HCT116 (cell line): ENCODE measurements at regions not wholly inside any gene's neighbourhood (a gene's known extent, or its start where the extent isn't known, plus 50 kb on each side); places are given as distances from the start of the nearest gene placed in this dataset.
A peak's percentile ranks its signal among the peaks of the same experiment; 100 is the strongest.

Experiments
- ATAC-seq: fragments of 200-7000 bp; cut with Tn5 transposase; 2 replicates; pipeline ENCODE4 v1.9.1; 2020; ENCODE audit warnings: mild to moderate bottlenecking, moderate library complexity
- BruUV-seq: library from RNA; stranded (reverse); fragments of 400-500 nt; replicated peaks from 2 replicates; lab custom pipeline; 2021; lab: Mats Ljungman, UMichigan
- CTCF ChIA-PET: fragments of 300-600 bp; sonication (Branson Sonifier 250); formaldehyde crosslinking; loops from one replicate; lab custom pipeline; 2021; ENCODE audit warnings: antibody characterized with exemption; lab: Charles Lee
- POLR2A ChIA-PET: fragments of 300-600, 350-600 bp; sonication (Branson Sonifier 250); formaldehyde crosslinking; loops from one replicate; lab custom pipeline; 2021; ENCODE audit warnings: antibody characterized with exemption; lab: Charles Lee
- RAD21 ChIA-PET, 2 experiments: fragments of 300-600 bp; sonication (Branson Sonifier 250); formaldehyde crosslinking; loops; one replicate each; lab custom pipeline; 2023; ENCODE audit warnings: low total read pairs in 2 of 2; ENCODE audit not compliant: uncharacterized antibody in 2 of 2, unreplicated experiment in 2 of 2, low non-redundant PET in 1 of 2; lab: Charles Lee
- DNase-seq: peaks from one replicate; pipeline ENCODE4 v3.0.0-alpha.2; 2010; ENCODE audit warnings: low read depth, low spot score
- H2AFZ ChIP-seq: fragments of 200-600 bp; shearing (Covaris generic), sonication (generic); 2 replicates; pipeline ENCODE4 v1.6.1; 2017; ENCODE audit warnings: low read depth, mixed run types, mixed read lengths, antibody characterized with exemption, low read length; ENCODE audit not compliant: poor library complexity, severe bottlenecking
- H3K27ac ChIP-seq: 2 replicates; pipeline ENCODE4 v1.5.1; 2012; ENCODE audit warnings: low read depth, low read length
- H3K27me3 ChIP-seq: fragments of 200-600 bp; sonication (generic); 2 replicates; pipeline ENCODE4 v1.6.1; 2016; ENCODE audit warnings: mixed run types, low read length, mixed read lengths; ENCODE audit not compliant: insufficient read depth
- H3K36me3 ChIP-seq, 2 experiments: fragments of 200-500 bp in 1 of 2; fragments of 200-600 bp in 1 of 2; sonication (Bioruptor generic) in 1 of 2; sonication (generic) in 1 of 2; 2 replicates each; pipeline versions ENCODE4 v1.5.1 to v1.6.1; 2014 to 2016; ENCODE audit warnings: low read length in 2 of 2, inconsistent platforms in 1 of 2, mixed read lengths in 1 of 2, mixed run types in 1 of 2; ENCODE audit not compliant: insufficient read depth in 2 of 2, control insufficient read depth in 1 of 2
- H3K4me1 ChIP-seq, 2 experiments: fragments of 200-600 bp in 1 of 2; sonication (generic) in 1 of 2; 2 replicates each; pipeline versions ENCODE4 v1.5.1 to v1.6.1; 2012 to 2017; ENCODE audit warnings: low read length in 2 of 2, inconsistent platforms in 1 of 2, mild to moderate bottlenecking in 1 of 2, mixed read lengths in 1 of 2, mixed run types in 1 of 2, moderate library complexity in 1 of 2; ENCODE audit not compliant: insufficient read depth in 2 of 2, control insufficient read depth in 1 of 2
- H3K4me2 ChIP-seq: fragments of 200-600 bp; sonication (generic); 2 replicates; pipeline ENCODE4 v1.6.1; 2017; ENCODE audit warnings: mixed run types, low read length, mixed read lengths
- H3K4me3 ChIP-seq, 2 experiments: fragments of 200-600 bp in 1 of 2; sonication (generic) in 1 of 2; replicated peaks in 1 of 2; 2 replicates each; pipeline ENCODE4 v1.5.1; 2011 to 2016; ENCODE audit warnings: low read length in 2 of 2, control low read depth in 1 of 2, low read depth in 1 of 2, mild to moderate bottlenecking in 1 of 2, mixed read lengths in 1 of 2, mixed run types in 1 of 2
- H3K79me2 ChIP-seq: fragments of 200-600 bp; sonication (generic); 2 replicates; pipeline ENCODE4 v1.6.1; 2017; ENCODE audit warnings: mild to moderate bottlenecking, mixed run types, low read length, moderate library complexity, mixed read lengths; ENCODE audit not compliant: insufficient read depth
- H3K9ac ChIP-seq: fragments of 200-600 bp; sonication (generic); 2 replicates; pipeline ENCODE4 v1.6.1; 2016; ENCODE audit warnings: low read length, mixed read lengths
- H3K9me2 ChIP-seq: fragments of 200-600 bp; sonication (generic), shearing (Covaris generic); 2 replicates; pipeline ENCODE4 v1.6.1; 2017; ENCODE audit warnings: mixed run types, mild to moderate bottlenecking, moderate library complexity; ENCODE audit not compliant: insufficient read depth
- H3K9me3 ChIP-seq, 2 experiments: fragments of 200-500 bp in 1 of 2; fragments of 200-600 bp in 1 of 2; sonication (Bioruptor generic) in 1 of 2; sonication (generic) in 1 of 2; 2 replicates each; pipeline ENCODE4 v1.6.1; 2014 to 2017; ENCODE audit warnings: low read length in 2 of 2, mixed read lengths in 2 of 2, inconsistent platforms in 1 of 2, low read depth in 1 of 2, mild to moderate bottlenecking in 1 of 2, mixed run types in 1 of 2, moderate library complexity in 1 of 2; ENCODE audit not compliant: control insufficient read depth in 1 of 2, insufficient read depth in 1 of 2
- H4K20me1 ChIP-seq: fragments of 200-600 bp; sonication (generic), shearing (Covaris generic); 2 replicates; pipeline ENCODE4 v1.6.1; 2017; ENCODE audit warnings: mixed run types, mild to moderate bottlenecking, moderate library complexity; ENCODE audit not compliant: insufficient read depth
- CBX3 ChIP-seq: IDR thresholded peaks from 2 replicates; pipeline ENCODE4 v1.6.1; 2012; ENCODE audit warnings: low read depth
- ELF1 ChIP-seq: IDR thresholded peaks from 2 replicates; pipeline ENCODE4 v1.6.1; 2012; ENCODE audit warnings: low read depth, borderline replicate concordance
- FOSL1 ChIP-seq: IDR thresholded peaks from 2 replicates; pipeline ENCODE4 v1.6.1; 2012; ENCODE audit warnings: low read depth
- JUND ChIP-seq: IDR thresholded peaks from 2 replicates; pipeline ENCODE4 v1.6.1; 2012
- RAD21 ChIP-seq: IDR thresholded peaks from 2 replicates; pipeline ENCODE4 v1.6.1; 2012; ENCODE audit warnings: low read depth, mild to moderate bottlenecking
- SIN3A ChIP-seq: IDR thresholded peaks from 2 replicates; pipeline ENCODE4 v1.6.1; 2012; ENCODE audit warnings: low read depth
- SRF ChIP-seq: IDR thresholded peaks from 2 replicates; pipeline ENCODE4 v1.6.1; 2012; ENCODE audit warnings: low read depth
- TCF7L2 ChIP-seq: IDR thresholded peaks from 2 replicates; pipeline ENCODE4 v1.7.0; 2011; ENCODE audit warnings: borderline replicate concordance, inconsistent platforms; ENCODE audit not compliant: insufficient read depth, insufficient read length; ENCODE audit errors: extremely low read depth
- YY1 ChIP-seq: IDR thresholded peaks from 2 replicates; pipeline ENCODE4 v1.6.1; 2011; ENCODE audit warnings: low read length, low read depth, moderate library complexity, mild to moderate bottlenecking; ENCODE audit not compliant: insufficient replicate concordance; ENCODE audit errors: extremely low read depth
- ZNF274 ChIP-seq: fragments of 200-500 bp; sonication (Bioruptor generic); IDR thresholded peaks from 2 replicates; pipeline ENCODE4 v1.6.1; 2014; ENCODE audit warnings: mild to moderate bottlenecking, low read depth, low read length, inconsistent platforms
- intact Hi-C: fragments of 100-400 bp; cut with micrococcal nuclease; formaldehyde crosslinking; loops from 2 replicates; pipeline ENCODE4 v1.10.0; 2022
- TF ChIP-seq, protein P1 (sequence below), 3 experiments: fragments of 200-600 bp in 1 of 3; sonication (generic) in 1 of 3; IDR thresholded peaks in 2 of 3; conservative IDR thresholded peaks in 1 of 3; 2 replicates each; pipeline ENCODE4 v1.5.1; 2012 to 2017; ENCODE audit warnings: low read depth in 2 of 3, low read length in 2 of 3, antibody characterized with exemption in 1 of 3, borderline replicate concordance in 1 of 3, control low read depth in 1 of 3, mild to moderate bottlenecking in 1 of 3, mixed read lengths in 1 of 3, mixed run types in 1 of 3, moderate library complexity in 1 of 3; ENCODE audit not compliant: insufficient read depth in 1 of 3

DNA sequence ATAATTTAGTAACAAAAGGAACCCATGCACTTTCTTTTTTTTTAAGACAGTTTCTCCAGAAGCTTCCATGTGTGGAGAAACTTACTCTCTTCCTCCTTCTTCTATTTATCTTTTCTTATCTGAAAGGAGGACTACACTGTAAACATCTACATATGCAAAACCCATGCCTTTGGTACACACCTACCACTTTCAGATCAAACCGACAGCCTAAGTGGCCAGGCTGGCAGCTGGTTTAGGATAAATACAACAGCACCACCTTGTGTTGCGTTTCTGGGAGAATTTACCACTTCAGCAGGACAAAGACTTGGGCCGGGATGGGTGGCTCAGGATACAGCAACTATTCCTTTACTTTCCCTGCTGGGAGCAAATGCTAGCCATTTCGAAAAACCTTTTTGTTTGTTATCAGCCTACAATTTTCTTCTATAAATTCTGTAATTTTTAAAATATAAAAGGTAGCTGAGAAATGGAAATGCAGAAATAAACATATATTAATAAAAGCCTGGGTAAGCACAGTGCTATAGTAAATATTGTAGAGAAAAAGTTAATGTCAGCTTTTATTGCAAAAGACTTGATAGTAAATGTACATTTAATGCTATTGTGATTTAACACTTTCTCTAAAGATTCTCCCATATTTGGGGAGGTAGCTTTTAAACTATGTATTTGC is 94.0 kb upstream of the RFC3 start:
- Histone ChIP-seq H3K4me1 (no peaks in the 10 kb centered on the region; a peak in 1 of 4 replicates), H3K9me2 (no peaks in the 10 kb centered on the region; the same call in 1 of the 2 replicates), H4K20me1 (no peaks in the 10 kb centered on the region), H3K9me3 (no peaks in the 10 kb centered on the region), H3K4me3 (no peak overlapping the region), H3K36me3 (no peaks in the 10 kb centered on the region), H3K9ac (no peak overlapping the region), H2AFZ (peak overlapping the region; percentile 95), H3K27me3 (no peaks in the 10 kb centered on the region), H3K79me2 (no peaks in the 10 kb centered on the region), H3K4me2 (no peak overlapping the region), H3K27ac (no peak overlapping the region)
- POLR2A ChIA-PET = no interaction called here
- TF ChIP-seq RAD21 (peak; percentile 86), SIN3A (no peak), CBX3 (no peak), JUND (no peak), SRF (no peak), ELF1 (no peak), YY1 (no peak), TCF7L2 (peak; percentile 80), ZNF274 (no peak), FOSL1 (no peak)
- TF ChIP-seq, protein P1, sequence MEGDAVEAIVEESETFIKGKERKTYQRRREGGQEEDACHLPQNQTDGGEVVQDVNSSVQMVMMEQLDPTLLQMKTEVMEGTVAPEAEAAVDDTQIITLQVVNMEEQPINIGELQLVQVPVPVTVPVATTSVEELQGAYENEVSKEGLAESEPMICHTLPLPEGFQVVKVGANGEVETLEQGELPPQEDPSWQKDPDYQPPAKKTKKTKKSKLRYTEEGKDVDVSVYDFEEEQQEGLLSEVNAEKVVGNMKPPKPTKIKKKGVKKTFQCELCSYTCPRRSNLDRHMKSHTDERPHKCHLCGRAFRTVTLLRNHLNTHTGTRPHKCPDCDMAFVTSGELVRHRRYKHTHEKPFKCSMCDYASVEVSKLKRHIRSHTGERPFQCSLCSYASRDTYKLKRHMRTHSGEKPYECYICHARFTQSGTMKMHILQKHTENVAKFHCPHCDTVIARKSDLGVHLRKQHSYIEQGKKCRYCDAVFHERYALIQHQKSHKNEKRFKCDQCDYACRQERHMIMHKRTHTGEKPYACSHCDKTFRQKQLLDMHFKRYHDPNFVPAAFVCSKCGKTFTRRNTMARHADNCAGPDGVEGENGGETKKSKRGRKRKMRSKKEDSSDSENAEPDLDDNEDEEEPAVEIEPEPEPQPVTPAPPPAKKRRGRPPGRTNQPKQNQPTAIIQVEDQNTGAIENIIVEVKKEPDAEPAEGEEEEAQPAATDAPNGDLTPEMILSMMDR (IDR thresholded peaks at IDR 0.05 in 2 of 3, conservative IDR thresholded peaks at IDR 0.05 in 1 of 3; ENCODE audit: borderline replicate concordance in 1 of 3, insufficient read depth in 1 of 3, low read depth in 2 of 3, low read length in 2 of 3) = peak; percentile 59 to 74 (median 65); a peak in 5 of 6 replicates
- peak; percentile 99 for ATAC-seq
- no TSS peak for BruUV-seq
- RAD21 ChIA-PET = no interaction called here
- CTCF ChIA-PET = interaction anchor here (1.2 to 1.4 kb wide), 3 partner anchors 15 to 813 kb away, joined by 3 to 4 read pairs (median 3); no protein-coding TSS in a partner anchor
- intact Hi-C loops = loop anchor here (1.0 to 5.0 kb wide), 3 partner anchors 181 to 1137 kb away; partner anchors contain the start of gene PDS5B
- peak; percentile 77 for DNase-seq
